Right cardiac atrium (tissue), 5 donors: ENCODE measurements at regions not wholly inside any gene's neighbourhood (a gene's known extent, or its start where the extent isn't known, plus 50 kb on each side); places are given as distances from the start of the nearest gene placed in this dataset.
"Not testable (repeated sequence)": the region's sequence is repeated elsewhere in the genome, so short reads cannot be mapped to it uniquely, and the experiment has no call there.

ENCODE experiments used
- ATAC-seq, 2 donors: fragments of 200-7000 bp; cut with Tn5 transposase; one replicate each; pipeline versions ENCODE4 v1.8.0 to v1.9.1; 2020; ENCODE audit warnings: moderate library complexity in 2 of 2, mild to moderate bottlenecking in 1 of 2
- DNase-seq, 3 donors: peaks; one replicate each; pipeline ENCODE4 v3.0.0-alpha.2; 2020
- H3K27ac ChIP-seq: one replicate; pipeline ENCODE4 v1.5.1; 2013; ENCODE audit warnings: mild to moderate bottlenecking, low read length, control low read depth, moderate library complexity
- H3K27me3 ChIP-seq: one replicate; pipeline ENCODE4 v1.6.1; 2013; ENCODE audit not compliant: control insufficient read depth, insufficient read depth
- H3K4me1 ChIP-seq: one replicate; pipeline ENCODE4 v1.6.1; 2013; ENCODE audit warnings: low read length; ENCODE audit not compliant: control insufficient read depth, insufficient read depth
- H3K4me3 ChIP-seq: one replicate; pipeline ENCODE4 v1.5.1; 2013; ENCODE audit warnings: low read length, control low read depth
- H3K9me3 ChIP-seq: one replicate; pipeline ENCODE4 v1.6.1; 2013; ENCODE audit warnings: low read length; ENCODE audit not compliant: control insufficient read depth
- WGBS: extraction: QIAGEN DNeasy Blood & Tissue Kit; methylation state at CpG from one replicate; pipeline ENCODE4 v1.1.7; 2013; 5-methylcytosine and 5-hydroxymethylcytosine counted together
- intact Hi-C, 4 donors: fragments of 100-400 bp; cut with DNase I; formaldehyde crosslinking; loops; one replicate each; pipeline versions ENCODE4 v1.11.0 to v1.14.0; 2022 to 2023
- donor health status: healthy with polysubstance abuse.
- donor health status: DM: no; HTN: yes; CAD: no.
- donor health status: DM: no; HTN: no; CAD: no.
- donor health status: DM: no; HTN: yes; CAD: no; lungs with severe emphysema.
- donor health status: DM: yes; HTN: yes; CAD: no.

DNA sequence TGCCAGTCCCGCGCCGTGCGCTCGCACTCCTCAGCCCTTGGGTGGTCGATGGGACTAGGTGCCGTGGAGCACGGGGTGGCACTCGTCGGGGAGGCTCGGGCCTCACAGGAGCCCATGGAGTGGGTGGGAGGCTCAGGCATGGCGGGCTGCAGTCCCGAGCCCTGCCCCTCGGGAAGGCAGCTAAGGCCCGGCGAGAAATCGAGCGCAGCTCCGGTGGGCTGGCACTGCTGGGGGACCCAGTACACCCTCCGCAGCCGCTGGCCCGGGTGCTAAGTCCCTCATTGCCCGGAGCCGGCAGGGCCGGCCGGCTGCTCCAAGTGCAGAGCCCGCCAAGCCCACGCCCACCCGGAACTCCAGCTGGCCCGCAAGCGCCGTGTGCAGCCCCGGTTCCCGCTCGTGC lies 756.9 kb upstream of the SOX11 start:
- H3K4me3 ChIP-seq, H3K27me3 ChIP-seq, H3K9me3 ChIP-seq, intact Hi-C loops, ATAC-seq, H3K27ac ChIP-seq, DNase-seq, H3K4me1 ChIP-seq: not testable (repeated sequence)
- 95% methylated on average over 35 of the region's 35 CpGs for WGBS

DNA sequence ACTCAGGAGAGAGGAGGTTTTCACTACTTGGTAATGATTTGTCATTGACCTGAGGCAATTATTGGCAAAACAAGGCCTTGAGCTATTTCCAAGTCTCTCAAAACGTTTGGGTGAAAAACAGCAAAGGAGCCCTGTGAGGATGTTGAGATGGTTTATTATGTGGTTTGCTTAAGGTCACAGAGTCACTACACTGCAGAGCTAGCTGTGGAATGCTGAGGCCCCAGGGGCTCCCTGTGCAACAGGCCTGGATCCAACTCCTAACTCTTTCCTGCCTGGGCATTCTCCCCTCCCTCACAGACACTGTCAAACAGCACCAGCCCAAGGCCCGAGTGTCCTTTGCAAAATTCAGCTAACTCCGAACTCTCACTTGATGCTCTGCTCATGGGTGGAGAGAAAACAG lies 754.6 kb upstream of the SOX11 start:
- DNase-seq = no peak
- intact Hi-C loops = no loop called here
- Histone ChIP-seq H3K27me3 (no peaks in the 10 kb centered on the region), H3K4me1 (no peaks in the 10 kb centered on the region), H3K4me3 (no peak overlapping the region), H3K27ac (no peak overlapping the region), H3K9me3 (no peaks in the 10 kb centered on the region)
- ATAC-seq = no peak
- WGBS = 37% methylated on average over 3 of the region's 3 CpGs

DNA sequence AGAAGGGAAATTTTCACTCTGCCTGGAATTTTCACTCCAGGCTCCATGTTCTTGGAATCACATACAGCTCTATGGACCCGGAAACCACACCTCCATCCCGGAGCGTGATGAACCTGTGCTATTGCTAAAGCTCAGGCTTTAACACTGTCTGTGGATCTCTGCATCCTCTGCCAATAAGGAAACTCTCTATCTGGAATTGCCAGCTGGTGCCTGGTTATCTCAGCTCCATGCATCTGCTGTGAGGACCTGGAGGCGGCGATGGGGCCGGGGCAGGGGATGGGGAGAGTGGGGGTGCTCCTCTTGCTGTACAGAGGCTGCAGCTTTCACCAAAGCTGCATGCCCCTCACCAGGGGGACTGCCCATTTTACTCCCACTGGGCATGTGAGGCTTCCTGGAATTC lies 754.0 kb upstream of the SOX11 start:
- intact Hi-C loops = no loop called here
- Histone ChIP-seq H3K4me1 (no peaks in the 10 kb centered on the region), H3K9me3 (no peaks in the 10 kb centered on the region), H3K27me3 (no peaks in the 10 kb centered on the region), H3K4me3 (no peak overlapping the region), H3K27ac (no peak overlapping the region)
- 43% methylated on average over 6 of the region's 6 CpGs for WGBS
- DNase-seq (no peak), ATAC-seq (no peak)

- H3K4me1 ChIP-seq = no peaks in the 10 kb centered on the region
- 51% methylated on average over 4 of the region's 4 CpGs for WGBS
- no peak overlapping the region for H3K4me3 ChIP-seq
- H3K27ac ChIP-seq = no peak overlapping the region
- H3K9me3 ChIP-seq = no peaks in the 10 kb centered on the region
- no peaks in the 10 kb centered on the region for H3K27me3 ChIP-seq
- intact Hi-C loops = no loop called here
- ATAC-seq = no peak
- DNase-seq = no peak
Measured at GRCh38 chr2:4942441-4942840, 749.7 kb upstream of the SOX11 start.

- no peak for ATAC-seq
- Histone ChIP-seq H3K4me1 (no peaks in the 10 kb centered on the region), H3K27me3 (no peaks in the 10 kb centered on the region), H3K9me3 (no peaks in the 10 kb centered on the region), H3K27ac (no peak overlapping the region), H3K4me3 (no peak overlapping the region)
- intact Hi-C loops = no loop called here
- 61% methylated on average over 2 of the region's 2 CpGs for WGBS
- DNase-seq = no peak
Measured at GRCh38 chr2:4947911-4948310, 744.3 kb upstream of the SOX11 start.

- ATAC-seq = no peak
- DNase-seq = no peak
- WGBS = 89% methylated on average over 4 of the region's 4 CpGs
- intact Hi-C loops = no loop called here
- Histone ChIP-seq H3K27ac (no peak overlapping the region), H3K4me1 (no peaks in the 10 kb centered on the region), H3K9me3 (no peaks in the 10 kb centered on the region), H3K27me3 (no peaks in the 10 kb centered on the region), H3K4me3 (no peak overlapping the region)
Measured at GRCh38 chr2:4951368-4951767, 740.8 kb upstream of the SOX11 start.

- Histone ChIP-seq H3K4me1 (no peaks in the 10 kb centered on the region), H3K27me3 (no peaks in the 10 kb centered on the region), H3K9me3 (no peaks in the 10 kb centered on the region), H3K27ac (no peak overlapping the region), H3K4me3 (no peak overlapping the region)
- DNase-seq = no peak
- no peak for ATAC-seq
- WGBS = 79% methylated on average over 1 of the region's 1 CpG
- intact Hi-C loops = no loop called here
Measured at GRCh38 chr2:4959219-4959618, 733.0 kb upstream of the SOX11 start.

- WGBS = 64% methylated on average over 3 of the region's 3 CpGs
- Histone ChIP-seq H3K9me3 (no peaks in the 10 kb centered on the region), H3K4me1 (no peaks in the 10 kb centered on the region), H3K27me3 (no peaks in the 10 kb centered on the region), H3K27ac (no peak overlapping the region), H3K4me3 (no peak overlapping the region)
- no peak for ATAC-seq
- intact Hi-C loops = no loop called here
- DNase-seq = no peak
Measured at GRCh38 chr2:4962419-4962818, 729.8 kb upstream of the SOX11 start.

- no peak overlapping the region for H3K27ac ChIP-seq
- DNase-seq = no peak
- H3K9me3 ChIP-seq = no peaks in the 10 kb centered on the region
- H3K4me3 ChIP-seq = no peak overlapping the region
- WGBS = 96% methylated on average over 1 of the region's 1 CpG
- no peak for ATAC-seq
- no peaks in the 10 kb centered on the region for H3K4me1 ChIP-seq
- intact Hi-C loops = no loop called here
- H3K27me3 ChIP-seq = no peaks in the 10 kb centered on the region
Measured at GRCh38 chr2:4963106-4963505, 729.1 kb upstream of the SOX11 start.

GRCh38 chr2:4964001-4964540 lies 728.1 kb upstream of the SOX11 start:
- H3K27me3 ChIP-seq = no peaks in the 10 kb centered on the region
- WGBS = 84% methylated on average over 13 of the region's 13 CpGs
- H3K27ac ChIP-seq = no peak overlapping the region
- H3K9me3 ChIP-seq = no peaks in the 10 kb centered on the region
- no peak overlapping the region for H3K4me3 ChIP-seq
- no peak for ATAC-seq
- H3K4me1 ChIP-seq = no peaks in the 10 kb centered on the region
- DNase-seq = no peak
- intact Hi-C loops = no loop called here

DNA sequence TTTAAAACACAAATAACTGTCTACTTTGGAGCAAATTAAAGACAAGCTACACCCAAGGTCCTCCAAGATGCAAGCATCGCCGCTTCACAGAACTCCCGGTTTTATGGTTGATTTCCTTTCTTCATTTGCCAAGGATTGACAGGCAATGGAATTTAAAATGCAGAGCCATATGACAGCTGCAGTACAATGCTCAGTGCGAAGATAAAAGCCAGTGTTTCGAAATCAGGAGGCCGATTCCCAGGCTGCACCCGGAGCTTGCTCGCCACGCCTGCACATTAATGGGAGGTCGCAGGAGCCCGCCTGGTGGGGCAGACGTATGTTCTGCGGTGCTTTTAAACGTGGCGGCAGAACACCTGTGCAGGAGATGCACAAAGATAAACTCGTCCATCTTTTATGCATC lies 727.6 kb upstream of the SOX11 start:
- intact Hi-C loops = no loop called here
- no peaks in the 10 kb centered on the region for H3K27me3 ChIP-seq
- no peaks in the 10 kb centered on the region for H3K9me3 ChIP-seq
- no peaks in the 10 kb centered on the region for H3K4me1 ChIP-seq
- ATAC-seq (no peak), DNase-seq (no peak)
- 76% methylated on average over 16 of the region's 16 CpGs for WGBS
- no peak overlapping the region for H3K27ac ChIP-seq
- H3K4me3 ChIP-seq = no peak overlapping the region

- no peak overlapping the region for H3K27ac ChIP-seq
- DNase-seq (no peak), ATAC-seq (no peak)
- no peaks in the 10 kb centered on the region for H3K4me1 ChIP-seq
- H3K27me3 ChIP-seq = no peaks in the 10 kb centered on the region
- H3K9me3 ChIP-seq = no peaks in the 10 kb centered on the region
- WGBS = 83% methylated on average over 6 of the region's 6 CpGs
- H3K4me3 ChIP-seq = no peak overlapping the region
- intact Hi-C loops = no loop called here
Measured at GRCh38 chr2:4965556-4966320, 726.4 kb upstream of the SOX11 start.
